NOMO-1 treated with DMSO at 0.1 percent for 48 hours (cell line): ENCODE measurements at regions not wholly inside any gene's neighbourhood (a gene's known extent, or its start where the extent isn't known, plus 50 kb on each side); places are given as distances from the start of the nearest gene placed in this dataset.

ENCODE experiments used
- DNase-seq: peaks from one replicate; lab custom pipeline; 2025; ENCODE audit not compliant: unreplicated experiment; lab: John Stamatoyannopoulos, UW

GRCh38 chr5:173826086-173826427 is 62.1 kb upstream of the CPEB4 start:
- no peak for DNase-seq

GRCh38 chr5:173826428-173827350 is 61.5 kb upstream of the CPEB4 start:
- no peak for DNase-seq

- DNase-seq = no peak
Observed at GRCh38 chr5:173828952-173829351, 59.2 kb upstream of the CPEB4 start.

GRCh38 chr5:173829826-173830225 is 58.3 kb upstream of the CPEB4 start:
- DNase-seq = no peak

- no peak for DNase-seq
Observed at GRCh38 chr5:173830421-173830820, 57.7 kb upstream of the CPEB4 start.

- no peak for DNase-seq
Observed at GRCh38 chr5:173831196-173831914, 56.8 kb upstream of the CPEB4 start.

GRCh38 chr5:173832386-173832785 is 55.8 kb upstream of the CPEB4 start:
- no peak for DNase-seq

GRCh38 chr5:173833196-173833985 is 54.8 kb upstream of the CPEB4 start:
- DNase-seq = peak; percentile 2

GRCh38 chr5:173834071-173834771 is 53.9 kb upstream of the CPEB4 start:
- no peak for DNase-seq

GRCh38 chr5:173835131-173835530 is 53.0 kb upstream of the CPEB4 start:
- DNase-seq = peak; percentile 16

GRCh38 chr5:173835661-173836060 is 52.5 kb upstream of the CPEB4 start:
- DNase-seq = no peak

GRCh38 chr5:173837654-173838053 is 50.5 kb upstream of the CPEB4 start:
- DNase-seq = no peak
